GM12892 (cell line): ENCODE measurements at regions not wholly inside any gene's neighbourhood (a gene's known extent, or its start where the extent isn't known, plus 50 kb on each side); places are given as distances from the start of the nearest gene placed in this dataset.

Source experiments
- DNase-seq: peaks from one replicate; pipeline ENCODE4 v3.0.0; 2011; ENCODE audit not compliant: insufficient read length
- FAIRE-seq: peaks from 2 replicates; lab custom pipeline; 2011; peaks lifted over from hg19 to GRCh38; lab: Jason Lieb, UNC
- POLR2A ChIP-seq: IDR thresholded peaks from 2 replicates; pipeline ENCODE4 v1.6.1; 2011; ENCODE audit warnings: low read depth, low read length, control low read depth
- POLR2AphosphoS5 ChIP-seq: IDR thresholded peaks from 2 replicates; pipeline ENCODE4 v1.6.1; 2011; ENCODE audit warnings: low read depth, low read length, control low read depth
- TAF1 ChIP-seq: IDR thresholded peaks from 2 replicates; pipeline ENCODE4 v1.6.1; 2011; ENCODE audit warnings: low read depth, mild to moderate bottlenecking, control low read depth, low read length, borderline replicate concordance

DNA sequence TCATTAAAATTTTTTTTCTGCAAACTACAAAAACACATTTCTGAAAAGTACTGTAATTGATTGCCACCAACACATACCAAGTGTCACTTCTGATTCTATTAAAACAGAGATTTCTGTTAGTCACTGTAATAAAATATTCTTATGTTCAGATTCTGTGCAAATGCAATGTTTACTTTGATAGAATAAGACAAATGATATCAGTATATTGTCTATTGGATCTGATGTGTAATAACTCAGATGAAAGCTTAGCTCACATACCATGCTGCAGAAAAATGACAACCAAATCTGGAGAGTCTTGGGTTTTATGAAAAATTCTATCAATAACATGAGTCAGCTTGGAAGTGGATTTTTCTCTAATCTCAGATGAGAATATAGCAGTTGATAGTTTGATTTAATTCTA, 963.8 kb upstream of the B3GALT2 start:
- no peak for DNase-seq
- TF ChIP-seq TAF1 = no peak
- no peak for TF ChIP-seq POLR2A
- TF ChIP-seq POLR2AphosphoS5 = no peak
- FAIRE-seq = no peak

DNA sequence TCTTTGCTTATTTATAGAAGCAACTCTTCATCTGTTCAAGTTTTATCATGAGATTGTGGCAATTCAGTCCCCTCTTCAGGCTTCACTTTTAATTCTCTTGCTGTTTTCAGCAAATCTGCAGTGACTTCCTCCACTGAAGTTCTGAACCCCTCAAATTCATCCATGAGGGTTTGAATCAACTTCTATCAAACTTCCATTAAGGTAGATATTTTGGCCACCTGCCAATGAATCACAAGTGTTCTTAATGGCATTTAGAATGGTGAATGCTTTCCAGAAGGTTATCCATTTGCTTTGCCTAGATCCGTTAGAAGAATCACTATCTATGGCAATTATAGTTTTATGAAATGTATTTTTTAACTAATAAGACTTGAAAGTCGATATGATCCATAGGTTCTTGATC, 946.7 kb upstream of the B3GALT2 start:
- DNase-seq (no peak), FAIRE-seq (no peak)
- no peak for TF ChIP-seq POLR2A
- no peak for TF ChIP-seq POLR2AphosphoS5
- no peak for TF ChIP-seq TAF1

DNA sequence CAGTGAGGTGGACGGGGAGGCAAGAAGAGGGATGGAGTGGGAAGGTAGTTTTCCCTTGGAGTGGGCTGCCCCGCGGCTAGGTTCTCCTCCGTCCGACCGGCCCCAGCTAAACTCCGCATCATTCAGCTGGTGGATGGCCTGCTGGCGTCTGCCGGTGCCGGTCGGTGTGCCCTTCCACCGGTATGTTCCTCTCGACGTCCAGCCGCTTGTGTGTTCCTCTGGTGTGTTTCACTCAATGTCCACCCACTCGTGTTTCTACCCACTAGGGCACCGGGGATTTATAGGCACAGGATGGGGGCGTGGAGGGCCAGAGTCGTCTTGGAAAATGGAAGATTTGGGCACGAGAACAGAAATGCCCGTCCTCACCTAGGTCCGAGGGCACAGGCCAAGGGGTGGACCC, 931.7 kb upstream of the B3GALT2 start:
- FAIRE-seq (no peak), DNase-seq (no peak)
- TF ChIP-seq POLR2A = no peak
- TF ChIP-seq POLR2AphosphoS5 = no peak
- no peak for TF ChIP-seq TAF1

DNA sequence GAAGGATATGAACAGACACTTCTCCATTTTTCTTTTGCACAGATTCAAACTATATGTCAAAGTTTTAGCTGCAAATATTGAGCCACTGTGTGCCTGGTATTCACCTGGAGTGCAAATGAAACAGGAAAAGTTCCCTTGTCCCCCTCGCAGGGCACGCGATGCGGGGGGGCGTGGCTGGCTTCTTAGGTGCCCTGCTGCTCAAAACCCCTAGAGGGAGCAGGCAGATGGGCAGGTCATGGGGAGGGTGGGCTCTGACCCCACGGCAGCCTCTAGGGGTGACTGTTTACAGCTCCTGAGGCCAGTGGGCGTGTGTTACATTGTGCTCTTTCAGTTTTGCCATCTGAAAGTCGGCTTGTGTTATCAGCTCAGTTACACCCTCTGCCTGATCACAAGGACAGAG, 931.2 kb upstream of the B3GALT2 start:
- no peak for DNase-seq
- TF ChIP-seq TAF1 (no peak), POLR2AphosphoS5 (no peak), POLR2A (no peak)
- FAIRE-seq = no peak

DNA sequence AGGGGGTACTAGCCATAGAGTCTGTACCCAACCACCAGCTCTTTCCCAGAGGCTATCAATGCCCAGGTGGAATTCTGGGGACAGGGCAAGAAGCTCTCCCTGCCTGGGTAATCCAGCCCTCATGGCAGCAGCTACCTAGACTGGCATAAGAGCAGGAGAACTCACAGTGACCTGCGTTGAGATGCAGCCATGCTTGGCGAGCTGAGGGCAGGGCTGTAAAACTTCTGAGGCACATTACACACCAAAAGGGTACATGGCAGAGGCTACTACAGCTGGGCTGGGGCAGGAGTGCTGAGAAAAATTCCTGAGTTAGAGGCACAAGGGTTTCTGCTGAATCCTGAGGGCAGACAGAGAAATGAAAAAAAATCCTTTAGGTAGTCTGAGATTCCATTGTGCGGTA, 927.9 kb upstream of the B3GALT2 start:
- TF ChIP-seq POLR2AphosphoS5 = no peak
- FAIRE-seq (no peak), DNase-seq (no peak)

DNA sequence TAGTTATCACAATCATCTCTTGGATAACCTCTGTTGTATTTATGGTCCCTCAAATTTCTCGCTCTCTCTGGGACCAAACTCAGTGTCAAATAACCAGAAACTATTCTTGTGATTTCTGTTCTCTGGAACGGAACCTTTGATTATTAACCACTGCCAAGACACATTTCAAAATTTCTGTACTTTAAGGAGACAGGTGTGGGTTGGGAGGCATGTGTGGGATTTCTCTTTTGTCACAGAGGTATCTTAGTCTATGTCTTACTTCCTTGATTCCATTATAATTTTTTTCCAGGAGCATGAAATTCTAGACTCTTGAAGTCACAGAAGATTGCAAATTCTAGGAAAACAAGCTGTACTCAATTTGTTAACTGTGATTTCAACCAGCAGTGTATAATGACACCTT, 919.0 kb upstream of the B3GALT2 start:
- no peak for TF ChIP-seq POLR2AphosphoS5
- TF ChIP-seq POLR2A = no peak
- TF ChIP-seq TAF1 = no peak
- no peak for FAIRE-seq

DNA sequence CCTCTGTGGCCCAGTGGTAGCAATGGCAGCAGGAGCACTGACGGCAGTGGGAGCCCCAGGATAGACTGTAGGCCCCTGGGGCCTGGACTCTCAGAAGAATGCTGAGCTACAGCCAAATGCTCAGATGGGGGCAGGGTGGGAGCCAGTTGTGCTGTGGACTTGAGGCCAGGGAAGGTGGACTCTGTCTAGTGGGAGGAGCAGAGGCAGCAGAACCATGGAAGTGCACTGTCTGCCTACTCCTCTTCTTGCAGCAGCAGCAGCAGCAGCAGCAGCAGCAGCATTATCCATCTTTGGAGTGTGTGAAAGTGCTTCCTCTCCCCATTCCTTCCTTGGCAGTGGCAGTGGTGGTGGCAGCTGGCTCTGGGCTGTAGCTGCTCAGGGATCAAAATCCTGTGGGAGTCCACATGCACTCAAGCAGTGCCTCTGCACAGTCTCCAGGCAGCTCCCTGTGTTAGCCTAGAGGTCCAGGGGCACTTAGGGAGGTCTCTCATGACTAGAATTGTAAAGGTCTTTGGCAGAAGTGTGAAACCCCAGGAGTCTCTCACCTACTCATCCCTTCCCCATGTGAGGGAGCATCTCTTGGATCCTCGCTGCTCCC, 917.9 kb upstream of the B3GALT2 start:
- FAIRE-seq = no peak
- no peak for DNase-seq
- no peak for TF ChIP-seq POLR2AphosphoS5
- TF ChIP-seq TAF1 = no peak
- no peak for TF ChIP-seq POLR2A

More for the DNA sequence above, 919.0 kb upstream of the B3GALT2 start:
- no peak for DNase-seq

DNA sequence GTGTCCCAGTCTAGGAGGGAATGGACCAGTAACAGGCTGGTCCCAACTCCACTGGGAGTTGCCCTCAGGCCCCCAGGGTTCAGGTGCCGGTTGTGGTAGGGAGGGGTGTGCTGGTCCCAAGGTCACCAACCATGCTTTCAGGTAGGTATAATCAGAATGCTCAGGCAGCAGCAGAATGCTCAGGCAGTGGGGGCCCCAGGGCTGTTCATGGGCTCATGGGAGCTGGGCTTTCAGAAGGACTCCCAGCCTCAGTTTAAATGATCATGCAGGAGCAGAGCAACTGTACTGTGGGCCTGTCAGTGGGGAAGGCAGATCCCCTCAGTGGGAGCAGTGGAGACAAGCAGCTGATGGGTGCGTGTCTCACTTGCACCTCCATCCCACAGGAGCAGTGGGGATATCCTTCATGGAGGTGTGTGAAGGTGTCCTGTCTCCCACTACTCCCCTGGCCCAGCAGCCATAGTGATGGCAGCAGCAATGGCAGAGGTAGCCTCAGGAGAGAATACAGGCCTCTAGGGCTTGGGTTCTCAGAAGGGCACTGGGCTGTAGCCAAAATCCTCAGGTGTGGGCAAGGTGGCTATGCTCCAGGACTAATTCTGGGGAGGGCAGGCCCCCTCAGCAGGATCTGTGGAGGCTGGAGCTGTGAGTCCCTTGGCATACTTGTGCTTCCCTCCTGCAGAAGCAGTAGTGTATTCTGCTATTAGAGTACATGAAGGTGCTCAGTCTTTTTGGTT, 917.3 kb upstream of the B3GALT2 start:
- TF ChIP-seq POLR2A (no peak), TAF1 (no peak), POLR2AphosphoS5 (no peak)
- DNase-seq = no peak
- FAIRE-seq = no peak

DNA sequence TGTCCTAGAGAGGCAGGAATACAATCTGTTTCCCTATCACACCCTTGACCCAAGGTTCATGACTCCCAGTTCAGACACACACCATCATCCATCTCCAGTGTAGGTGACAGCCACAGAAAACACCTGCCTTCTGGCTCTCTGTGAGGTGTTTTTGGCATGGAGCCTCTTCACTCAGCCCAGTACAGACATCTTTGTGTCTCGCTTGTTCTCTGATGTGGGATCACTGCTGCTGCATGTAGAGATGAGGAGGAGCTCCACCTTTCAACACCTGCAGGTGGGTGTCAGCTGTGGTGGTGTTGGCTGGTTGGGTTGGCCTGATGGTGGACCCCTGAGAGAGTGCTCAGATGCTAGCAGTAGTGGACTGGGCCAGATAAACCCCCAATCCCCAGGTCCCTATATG, 916.7 kb upstream of the B3GALT2 start:
- no peak for DNase-seq
- no peak for TF ChIP-seq POLR2A
- TF ChIP-seq POLR2AphosphoS5 = no peak
- no peak for TF ChIP-seq TAF1
- FAIRE-seq = no peak

DNA sequence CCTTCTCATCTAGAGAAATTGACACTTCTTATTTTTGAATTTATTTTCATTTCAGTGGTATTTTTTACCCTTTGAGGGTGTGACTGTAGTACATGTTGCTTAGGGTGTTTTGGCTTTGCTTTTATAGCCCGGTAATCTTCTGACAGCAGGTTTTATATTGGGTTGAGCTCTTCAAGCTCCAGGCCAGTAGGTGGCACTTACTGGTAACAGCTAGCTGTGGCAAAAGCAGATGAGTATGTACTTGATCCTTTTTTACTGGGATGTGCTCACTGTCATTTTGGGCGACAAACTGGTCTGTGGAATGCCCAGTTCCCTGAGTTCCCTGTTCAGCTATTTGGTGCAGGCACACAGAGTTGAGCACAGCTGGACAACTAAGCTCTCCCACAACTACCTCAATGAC, 916.2 kb upstream of the B3GALT2 start:
- no peak for FAIRE-seq
- no peak for DNase-seq
- TF ChIP-seq POLR2A = no peak
- no peak for TF ChIP-seq TAF1
- no peak for TF ChIP-seq POLR2AphosphoS5

DNA sequence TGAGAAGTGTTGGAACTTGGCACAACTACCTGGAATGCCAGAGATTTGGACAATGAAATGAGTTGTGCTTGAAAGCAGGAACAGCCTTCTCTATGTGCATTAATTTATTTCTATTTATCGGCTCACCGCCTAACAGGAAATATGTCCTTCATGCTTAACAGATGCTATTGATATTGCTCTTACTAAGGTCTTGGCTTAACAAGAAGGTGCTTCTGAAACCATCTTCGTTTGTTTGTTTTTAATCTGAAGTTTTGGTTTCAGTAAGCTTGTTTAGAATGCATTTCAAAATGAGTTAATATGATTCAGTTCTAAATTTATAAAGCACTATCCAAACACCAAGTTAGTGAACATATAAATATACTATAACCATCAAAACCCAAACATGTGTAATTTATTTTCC, 898.3 kb upstream of the B3GALT2 start:
- no peak for FAIRE-seq

DNA sequence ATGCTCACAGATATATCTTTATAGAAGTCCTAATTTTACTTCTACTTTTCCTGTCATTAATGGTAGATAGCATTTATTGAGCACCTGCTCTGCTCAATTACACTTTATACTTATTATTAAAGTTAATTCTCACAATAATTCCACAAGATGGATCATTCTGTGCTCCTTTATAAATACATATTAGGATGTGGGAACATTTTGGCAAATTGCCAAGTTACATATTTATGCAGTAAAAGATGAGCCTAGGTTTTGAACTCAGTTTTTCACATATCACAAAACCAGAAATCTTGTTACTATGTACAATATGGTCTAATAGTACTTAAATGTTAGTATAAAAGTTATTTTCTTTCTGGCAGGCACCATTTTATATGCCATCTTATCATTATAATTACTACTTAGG, 895.0 kb upstream of the B3GALT2 start:
- FAIRE-seq (no peak), DNase-seq (no peak)
- TF ChIP-seq TAF1 (no peak), POLR2AphosphoS5 (no peak), POLR2A (no peak)

More for the DNA sequence above, 898.3 kb upstream of the B3GALT2 start:
- no peak for DNase-seq
- TF ChIP-seq POLR2AphosphoS5 (no peak), TAF1 (no peak), POLR2A (no peak)

DNA sequence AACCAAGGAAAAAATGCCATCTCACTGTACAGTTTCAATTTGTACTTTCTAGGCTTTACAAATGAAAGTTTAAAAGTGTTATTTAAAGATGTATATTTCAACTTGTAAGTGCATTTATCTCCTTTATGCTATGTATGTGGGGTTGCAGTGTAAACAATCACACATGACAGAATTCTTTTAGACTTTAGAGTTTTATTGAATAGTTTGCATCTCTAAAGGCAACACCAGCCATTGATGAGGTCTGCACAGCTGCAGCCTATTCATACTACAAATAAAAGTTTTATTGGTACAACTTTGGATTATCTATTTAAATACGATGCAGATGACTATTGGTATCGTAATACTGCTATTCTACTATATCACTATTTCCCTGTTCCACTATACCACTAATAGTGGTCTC, 894.4 kb upstream of the B3GALT2 start:
- no peak for FAIRE-seq
- DNase-seq = no peak

More for the DNA sequence above, 894.4 kb upstream of the B3GALT2 start:
- TF ChIP-seq POLR2A = no peak
- TF ChIP-seq TAF1 = no peak
- no peak for TF ChIP-seq POLR2AphosphoS5
